H1 (cell line): ENCODE measurements at regions not wholly inside any gene's neighbourhood (a gene's known extent, or its start where the extent isn't known, plus 50 kb on each side); places are given as distances from the start of the nearest gene placed in this dataset.

Experiments used
- CTCF ChIA-PET: fragments of 300-600 bp; sonication (Branson Sonifier 250); formaldehyde crosslinking; loops from one replicate; lab custom pipeline; 2021; ENCODE audit not compliant: partially characterized antibody; lab: Charles Lee
- POLR2A ChIA-PET: fragments of 300-600 bp; sonication (Branson Sonifier 250); formaldehyde crosslinking; loops from one replicate; lab custom pipeline; 2021; ENCODE audit warnings: inconsistent platforms; ENCODE audit not compliant: partially characterized antibody; lab: Charles Lee
- DNase-seq, 2 experiments: peaks; one replicate each; pipeline versions ENCODE4 v3.0.0 to v3.0.0-alpha.2; 2010 to 2022; ENCODE audit warnings: low spot score in 2 of 2, low read depth in 1 of 2, mixed read lengths in 1 of 2
- FAIRE-seq: peaks from 2 replicates; lab custom pipeline; 2011; peaks lifted over from hg19 to GRCh38; lab: Jason Lieb, UNC
- H2AFZ ChIP-seq: 2 replicates; pipeline ENCODE4 v1.8.1; 2012; ENCODE audit warnings: low read length, inconsistent platforms
- H2AK5ac ChIP-seq: 2 replicates; pipeline ENCODE4 v1.6.1; 2013; ENCODE audit warnings: low read depth, low read length
- H2BK120ac ChIP-seq: replicated peaks from 2 replicates; pipeline ENCODE3; 2013; ENCODE audit warnings: low read depth, low read length, inconsistent platforms
- H2BK12ac ChIP-seq: 2 replicates; pipeline ENCODE4 v1.6.1; 2013; ENCODE audit warnings: low read depth, low read length
- H2BK15ac ChIP-seq: 2 replicates; pipeline ENCODE4 v1.6.1; 2013; ENCODE audit warnings: low read length
- H2BK20ac ChIP-seq: 2 replicates; pipeline ENCODE4 v1.6.1; 2013; ENCODE audit warnings: low read length
- H2BK5ac ChIP-seq: 2 replicates; pipeline ENCODE4 v1.6.1; 2013; ENCODE audit warnings: low read depth, low read length
- H3K14ac ChIP-seq: 2 replicates; pipeline ENCODE4 v1.6.1; 2013; ENCODE audit warnings: inconsistent platforms; ENCODE audit not compliant: insufficient read length
- H3K18ac ChIP-seq: 2 replicates; pipeline ENCODE4 v1.6.1; 2013; ENCODE audit warnings: low read length; ENCODE audit errors: extremely low read depth
- H3K23ac ChIP-seq: 2 replicates; pipeline ENCODE4 v1.6.1; 2013; ENCODE audit warnings: inconsistent platforms; ENCODE audit not compliant: insufficient read length
- H3K23me2 ChIP-seq: 2 replicates; pipeline ENCODE4 v1.6.1; 2013; ENCODE audit warnings: low read depth, low read length
- H3K27ac ChIP-seq: 2 replicates; pipeline ENCODE4 v1.6.1; 2011; ENCODE audit warnings: low read depth, low read length, inconsistent platforms
- H3K27me3 ChIP-seq, 4 experiments: replicated peaks in 1 of 4; 1 replicate in 1 of 4; 2 replicates in 3 of 4; pipeline versions ENCODE4 v1.6.1 to v1.8.1; 2011 to 2013; ENCODE audit warnings: low read length in 3 of 4, mild to moderate bottlenecking in 3 of 4, inconsistent platforms in 2 of 4, mixed read lengths in 2 of 4, moderate library complexity in 1 of 4; ENCODE audit not compliant: control insufficient read depth in 3 of 4, insufficient read depth in 3 of 4; ENCODE audit errors: extremely low read depth in 1 of 4
- H3K36me3 ChIP-seq, 4 experiments: 2 replicates each; pipeline versions ENCODE4 v1.6.1 to v1.8.1; 2011 to 2013; ENCODE audit warnings: mild to moderate bottlenecking in 4 of 4, low read length in 3 of 4, moderate library complexity in 2 of 4, control low read depth in 1 of 4, inconsistent platforms in 1 of 4; ENCODE audit not compliant: insufficient read depth in 4 of 4, control insufficient read depth in 2 of 4
- H3K4ac ChIP-seq: replicated peaks from 2 replicates; pipeline ENCODE3; 2013; ENCODE audit warnings: low read length, low read depth, mixed read lengths, inconsistent platforms; ENCODE audit not compliant: insufficient read length
- H3K4me1 ChIP-seq, 4 experiments: replicated peaks in 1 of 4; 1 replicate in 1 of 4; 2 replicates in 3 of 4; pipeline versions ENCODE4 v1.6.1 to v1.8.1; 2011 to 2013; ENCODE audit warnings: low read length in 3 of 4, inconsistent platforms in 2 of 4, mixed read lengths in 1 of 4; ENCODE audit not compliant: insufficient read depth in 4 of 4, control insufficient read depth in 3 of 4
- H3K4me2 ChIP-seq, 2 experiments: 2 replicates each; pipeline versions ENCODE4 v1.6.1 to v1.8.1; 2011 to 2013; ENCODE audit warnings: low read depth in 2 of 2, low read length in 2 of 2, control low read depth in 1 of 2, inconsistent platforms in 1 of 2, mild to moderate bottlenecking in 1 of 2; ENCODE audit not compliant: insufficient read depth in 1 of 2
- H3K4me3 ChIP-seq, 4 experiments: fragments of 200-600, 300-600 bp in 1 of 4; sonication (generic), shearing (Covaris generic), sonication (Bioruptor Twin) in 1 of 4; 2 replicates each; pipeline versions ENCODE4 v1.5.1 to v1.8.1; 2011 to 2016; ENCODE audit warnings: low read length in 4 of 4, low read depth in 3 of 4, control low read depth in 2 of 4, inconsistent platforms in 2 of 4, mild to moderate bottlenecking in 2 of 4, mixed read lengths in 1 of 4, moderate library complexity in 1 of 4; ENCODE audit not compliant: insufficient read depth in 2 of 4; ENCODE audit errors: extremely low read depth in 1 of 4
- H3K56ac ChIP-seq: replicated peaks from 2 replicates; pipeline ENCODE3; 2013; ENCODE audit warnings: low read depth, mild to moderate bottlenecking, mixed read lengths, low read length, inconsistent platforms; ENCODE audit not compliant: insufficient read length
- H3K79me1 ChIP-seq: 2 replicates; pipeline ENCODE4 v1.6.1; 2013; ENCODE audit warnings: low read depth, low read length, control low read depth
- H3K79me2 ChIP-seq, 2 experiments: 2 replicates each; pipeline versions ENCODE4 v1.6.1 to v1.8.1; 2012 to 2013; ENCODE audit warnings: low read length in 2 of 2, mild to moderate bottlenecking in 2 of 2, inconsistent platforms in 1 of 2; ENCODE audit not compliant: insufficient read depth in 2 of 2, control insufficient read depth in 1 of 2
- H3K9ac ChIP-seq, 4 experiments: replicated peaks in 1 of 4; 1 replicate in 1 of 4; 2 replicates in 3 of 4; pipeline versions ENCODE4 v1.6.1 to v1.8.1; 2011 to 2013; ENCODE audit warnings: low read depth in 3 of 4, low read length in 3 of 4, control low read depth in 2 of 4, mild to moderate bottlenecking in 2 of 4, moderate library complexity in 2 of 4, inconsistent platforms in 1 of 4; ENCODE audit errors: extremely low read depth in 1 of 4
- H3K9me3 ChIP-seq, 2 experiments: 2 replicates each; pipeline versions ENCODE4 v1.6.1 to v1.8.1; 2012 to 2013; ENCODE audit warnings: mild to moderate bottlenecking in 2 of 2, moderate library complexity in 2 of 2, control low read depth in 1 of 2, inconsistent platforms in 1 of 2, low read depth in 1 of 2, low read length in 1 of 2, mixed read lengths in 1 of 2; ENCODE audit not compliant: insufficient read depth in 2 of 2
- H4K20me1 ChIP-seq, 2 experiments: replicated peaks in 1 of 2; 2 replicates each; pipeline versions ENCODE3 to v1.8.1; 2011 to 2013; ENCODE audit warnings: inconsistent platforms in 2 of 2, low read length in 2 of 2, mild to moderate bottlenecking in 1 of 2; ENCODE audit not compliant: insufficient read depth in 2 of 2, control insufficient read depth in 1 of 2
- H4K5ac ChIP-seq: 2 replicates; pipeline ENCODE4 v1.6.1; 2013; ENCODE audit warnings: low read length, low read depth, mixed read lengths, inconsistent platforms; ENCODE audit not compliant: insufficient read length
- H4K8ac ChIP-seq: 2 replicates; pipeline ENCODE4 v1.8.0; 2013; ENCODE audit warnings: mild to moderate bottlenecking, moderate library complexity, low read length, inconsistent platforms; ENCODE audit not compliant: insufficient read depth; ENCODE audit errors: extremely low read depth
- H4K91ac ChIP-seq: replicated peaks from 2 replicates; pipeline ENCODE3; 2013; ENCODE audit warnings: low read length, mixed read lengths, inconsistent platforms; ENCODE audit not compliant: insufficient read length
- BRCA1 ChIP-seq: IDR thresholded peaks from 2 replicates; pipeline ENCODE4 v1.6.1; 2012; ENCODE audit warnings: low read depth, low read length, improper control_type of control experiment
- CBX8 ChIP-seq: fragments of 300-800, 300-1000 bp; sonication (generic); IDR thresholded peaks from 2 replicates; pipeline ENCODE4 v1.7.1; 2016; ENCODE audit warnings: low read depth, low read length, borderline replicate concordance
- CHD2 ChIP-seq: IDR thresholded peaks from 2 replicates; pipeline ENCODE4 v1.6.1; 2012; ENCODE audit warnings: low read length, improper control_type of control experiment
- FOSL1 ChIP-seq: IDR thresholded peaks from 2 replicates; pipeline ENCODE4 v1.6.1; 2011; ENCODE audit warnings: mild to moderate bottlenecking, low read depth, low read length, moderate library complexity; ENCODE audit not compliant: insufficient read depth
- GABPA ChIP-seq: IDR thresholded peaks from 2 replicates; pipeline ENCODE4 v1.6.1; 2011; ENCODE audit warnings: mild to moderate bottlenecking, low read length, moderate library complexity, borderline replicate concordance; ENCODE audit not compliant: insufficient read depth
- KDM1A ChIP-seq: fragments of 200-600, 300-600 bp; sonication (generic); IDR thresholded peaks from 2 replicates; pipeline ENCODE4 v1.7.1; 2016; ENCODE audit warnings: mild to moderate bottlenecking, low read length, borderline replicate concordance
- KDM5A ChIP-seq: fragments of 200-600 bp; IDR thresholded peaks from 2 replicates; pipeline ENCODE4 v1.7.1; 2012; ENCODE audit warnings: mild to moderate bottlenecking, low read length, inconsistent platforms, mixed read lengths
- PHF8 ChIP-seq: fragments of 200-600 bp; sonication (generic); conservative IDR thresholded peaks from 2 replicates; pipeline ENCODE4 v1.7.1; 2012; ENCODE audit warnings: low read depth, mild to moderate bottlenecking, inconsistent platforms, low read length, moderate library complexity
- POU5F1 ChIP-seq: IDR thresholded peaks from 2 replicates; pipeline ENCODE4 v1.6.1; 2011; ENCODE audit warnings: low read depth, mild to moderate bottlenecking, low read length, moderate library complexity
- RFX5 ChIP-seq: IDR thresholded peaks from 2 replicates; pipeline ENCODE4 v1.6.1; 2011; ENCODE audit warnings: low read depth, low read length, improper control_type of control experiment, borderline replicate concordance
- SP1 ChIP-seq: IDR thresholded peaks from 2 replicates; pipeline ENCODE4 v1.6.1; 2011; ENCODE audit warnings: low read depth, low read length
- TEAD4 ChIP-seq: IDR thresholded peaks from 2 replicates; pipeline ENCODE4 v1.6.1; 2012; ENCODE audit warnings: low read depth, low read length, inconsistent platforms, mixed read lengths
- YY1 ChIP-seq: IDR thresholded peaks from 2 replicates; pipeline ENCODE4 v1.6.1; 2011; ENCODE audit warnings: low read depth, mild to moderate bottlenecking, low read length
- TF ChIP-seq, protein P1 (sequence below), 3 experiments: IDR thresholded peaks; 1 replicate in 2 of 3; 2 replicates in 1 of 3; pipeline versions ENCODE4 v1.5.1 to v1.6.1; 2011; ENCODE audit warnings: low read length in 3 of 3, mild to moderate bottlenecking in 3 of 3, inconsistent platforms in 2 of 3, low read depth in 1 of 3, moderate library complexity in 1 of 3; ENCODE audit not compliant: insufficient read depth in 1 of 3; ENCODE audit errors: control extremely low read depth in 1 of 3

- Histone ChIP-seq H3K14ac (no peak overlapping the region), H2BK20ac (no peak overlapping the region), H4K8ac (no peak overlapping the region), H3K4me3 (no peak overlapping the region), H3K79me2 (no peaks in the 10 kb centered on the region), H3K4ac (no peak overlapping the region), H3K9ac (no peak overlapping the region), H4K91ac (no peak overlapping the region), H3K36me3 (no peaks in the 10 kb centered on the region), H2BK15ac (no peak overlapping the region), H2AK5ac (no peak overlapping the region), H3K27ac (no peak overlapping the region), H3K27me3 (no peaks in the 10 kb centered on the region; a peak in 1 of 7 replicates), H3K56ac (no peak overlapping the region), H2BK5ac (no peak overlapping the region), H2BK12ac (no peak overlapping the region), H3K23me2 (no peaks in the 10 kb centered on the region), H3K79me1 (no peaks in the 10 kb centered on the region), H2BK120ac (no peak overlapping the region), H4K20me1 (no peaks in the 10 kb centered on the region), H3K23ac (no peak overlapping the region), H3K4me2 (no peak overlapping the region), H3K9me3 (no peaks in the 10 kb centered on the region), H2AFZ (no peak overlapping the region), H3K18ac (no peak overlapping the region), H4K5ac (no peak overlapping the region), H3K4me1 (no peaks in the 10 kb centered on the region)
- DNase-seq (no peak), FAIRE-seq (no peak)
- ChIA-PET POLR2A (no interaction called here), CTCF (no interaction called here)
- no peak for TF ChIP-seq KDM5A
- TF ChIP-seq CBX8: no peak
- TF ChIP-seq BRCA1: no peak
- no peak for TF ChIP-seq POU5F1
- TF ChIP-seq CHD2: no peak
- TF ChIP-seq RFX5: no peak
- no peak for TF ChIP-seq GABPA
- no peak for TF ChIP-seq TEAD4
- TF ChIP-seq FOSL1: no peak
- TF ChIP-seq, protein P1, sequence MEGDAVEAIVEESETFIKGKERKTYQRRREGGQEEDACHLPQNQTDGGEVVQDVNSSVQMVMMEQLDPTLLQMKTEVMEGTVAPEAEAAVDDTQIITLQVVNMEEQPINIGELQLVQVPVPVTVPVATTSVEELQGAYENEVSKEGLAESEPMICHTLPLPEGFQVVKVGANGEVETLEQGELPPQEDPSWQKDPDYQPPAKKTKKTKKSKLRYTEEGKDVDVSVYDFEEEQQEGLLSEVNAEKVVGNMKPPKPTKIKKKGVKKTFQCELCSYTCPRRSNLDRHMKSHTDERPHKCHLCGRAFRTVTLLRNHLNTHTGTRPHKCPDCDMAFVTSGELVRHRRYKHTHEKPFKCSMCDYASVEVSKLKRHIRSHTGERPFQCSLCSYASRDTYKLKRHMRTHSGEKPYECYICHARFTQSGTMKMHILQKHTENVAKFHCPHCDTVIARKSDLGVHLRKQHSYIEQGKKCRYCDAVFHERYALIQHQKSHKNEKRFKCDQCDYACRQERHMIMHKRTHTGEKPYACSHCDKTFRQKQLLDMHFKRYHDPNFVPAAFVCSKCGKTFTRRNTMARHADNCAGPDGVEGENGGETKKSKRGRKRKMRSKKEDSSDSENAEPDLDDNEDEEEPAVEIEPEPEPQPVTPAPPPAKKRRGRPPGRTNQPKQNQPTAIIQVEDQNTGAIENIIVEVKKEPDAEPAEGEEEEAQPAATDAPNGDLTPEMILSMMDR (IDR thresholded peaks at IDR 0.05; ENCODE audit: control extremely low read depth in 1 of 3, insufficient read depth in 1 of 3, low read depth in 1 of 3, low read length in 3 of 3): no peak
- TF ChIP-seq SP1: no peak
- TF ChIP-seq PHF8: no peak
- no peak for TF ChIP-seq YY1
- TF ChIP-seq KDM1A: no peak
These were observed 92.6 kb upstream of the RAB11FIP2 start for GRCh38 chr10:118139321-118139720.
